Body of pancreas (tissue), 4 donors: ENCODE measurements at regions not wholly inside any gene's neighbourhood (a gene's known extent, or its start where the extent isn't known, plus 50 kb on each side); places are given as distances from the start of the nearest gene placed in this dataset.

ENCODE experiments used
- POLR2A ChIP-seq, 3 donors: fragments of 450-650 bp; IDR thresholded peaks; one replicate each; pipeline ENCODE4 v1.6.1; 2016; ENCODE audit warnings: antibody characterized with exemption in 3 of 3, mild to moderate bottlenecking in 2 of 3
- TF ChIP-seq, protein P1 (sequence below), 7 experiments: fragments of 450-650 bp in 4 of 7; fragments of 200-600 bp in 3 of 7; sonication (generic) in 3 of 7; IDR thresholded peaks; one replicate each; pipeline ENCODE4 v1.5.1; 2016 to 2019; ENCODE audit warnings: antibody characterized with exemption in 7 of 7

DNA sequence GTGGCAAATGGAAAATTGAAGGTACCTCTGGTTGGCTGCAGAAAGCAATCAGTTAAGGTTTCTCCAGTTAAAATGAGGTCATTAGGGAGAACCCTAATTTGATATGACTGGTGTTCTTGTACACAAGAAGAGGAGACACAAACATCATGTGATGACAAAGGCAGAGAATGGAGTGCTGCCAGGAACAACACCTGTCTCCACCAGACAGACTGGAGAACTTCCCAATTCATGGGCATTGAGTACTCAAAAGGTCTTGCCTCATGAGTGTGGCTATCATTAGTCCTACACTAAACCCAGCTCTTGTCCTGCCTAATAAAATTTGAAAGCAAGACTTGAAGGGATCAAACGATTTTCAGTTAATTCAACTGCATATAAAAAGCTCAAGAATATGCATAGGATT is 152.6 kb downstream of the PTPN20 start:
- TF ChIP-seq, protein P1, sequence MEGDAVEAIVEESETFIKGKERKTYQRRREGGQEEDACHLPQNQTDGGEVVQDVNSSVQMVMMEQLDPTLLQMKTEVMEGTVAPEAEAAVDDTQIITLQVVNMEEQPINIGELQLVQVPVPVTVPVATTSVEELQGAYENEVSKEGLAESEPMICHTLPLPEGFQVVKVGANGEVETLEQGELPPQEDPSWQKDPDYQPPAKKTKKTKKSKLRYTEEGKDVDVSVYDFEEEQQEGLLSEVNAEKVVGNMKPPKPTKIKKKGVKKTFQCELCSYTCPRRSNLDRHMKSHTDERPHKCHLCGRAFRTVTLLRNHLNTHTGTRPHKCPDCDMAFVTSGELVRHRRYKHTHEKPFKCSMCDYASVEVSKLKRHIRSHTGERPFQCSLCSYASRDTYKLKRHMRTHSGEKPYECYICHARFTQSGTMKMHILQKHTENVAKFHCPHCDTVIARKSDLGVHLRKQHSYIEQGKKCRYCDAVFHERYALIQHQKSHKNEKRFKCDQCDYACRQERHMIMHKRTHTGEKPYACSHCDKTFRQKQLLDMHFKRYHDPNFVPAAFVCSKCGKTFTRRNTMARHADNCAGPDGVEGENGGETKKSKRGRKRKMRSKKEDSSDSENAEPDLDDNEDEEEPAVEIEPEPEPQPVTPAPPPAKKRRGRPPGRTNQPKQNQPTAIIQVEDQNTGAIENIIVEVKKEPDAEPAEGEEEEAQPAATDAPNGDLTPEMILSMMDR (IDR thresholded peaks at IDR 0.05), result no peak
- TF ChIP-seq POLR2A (IDR thresholded peaks at IDR 0.05), result no peak
